ENCODE measurements at regions not wholly inside any gene's neighbourhood (a gene's known extent, or its start where the extent isn't known, plus 50 kb on each side); places are given as distances from the start of the nearest gene placed in this dataset.
"Not testable (repeated sequence)": the region's sequence is repeated elsewhere in the genome, so short reads cannot be mapped to it uniquely, and the experiment has no call there.

GRCh38 chr10:86579883-86580520 lies 58.4 kb upstream of the WAPL start:
- POLR2A ChIA-PET, result no interaction called here

GRCh38 chr10:86580521-86580891 lies 58.9 kb upstream of the WAPL start:
- DNase-seq (ENCODE audit: extremely low spot score), result no peak
- TF ChIP-seq SP1 (IDR thresholded peaks at IDR 0.05) (no peak), HDGF (IDR thresholded peaks at IDR 0.05; ENCODE audit: borderline replicate concordance) (no peak), TARDBP (IDR thresholded peaks at IDR 0.05) (no peak), ZNF384 (IDR thresholded peaks at IDR 0.05) (no peak), LEF1 (IDR thresholded peaks at IDR 0.05; ENCODE audit: borderline replicate concordance) (no peak), FOXA1 (IDR thresholded peaks at IDR 0.05) (no peak), NFRKB (IDR thresholded peaks at IDR 0.05) (no peak), CTBP1 (IDR thresholded peaks at IDR 0.05; ENCODE audit: borderline replicate concordance) (no peak)
- TF ChIP-seq, protein P1, sequence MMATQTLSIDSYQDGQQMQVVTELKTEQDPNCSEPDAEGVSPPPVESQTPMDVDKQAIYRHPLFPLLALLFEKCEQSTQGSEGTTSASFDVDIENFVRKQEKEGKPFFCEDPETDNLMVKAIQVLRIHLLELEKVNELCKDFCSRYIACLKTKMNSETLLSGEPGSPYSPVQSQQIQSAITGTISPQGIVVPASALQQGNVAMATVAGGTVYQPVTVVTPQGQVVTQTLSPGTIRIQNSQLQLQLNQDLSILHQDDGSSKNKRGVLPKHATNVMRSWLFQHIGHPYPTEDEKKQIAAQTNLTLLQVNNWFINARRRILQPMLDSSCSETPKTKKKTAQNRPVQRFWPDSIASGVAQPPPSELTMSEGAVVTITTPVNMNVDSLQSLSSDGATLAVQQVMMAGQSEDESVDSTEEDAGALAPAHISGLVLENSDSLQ (IDR thresholded peaks at IDR 0.05), result no peak
- CTCF ChIA-PET, result interaction anchor here (0.7 kb wide), 1 partner anchor 235 kb away, joined by 8 read pairs; no protein-coding TSS in a partner anchor
- POLR2A ChIA-PET, result no interaction called here

More at GRCh38 chr10:86579883-86580520, 58.4 kb upstream of the WAPL start:
- CTCF ChIA-PET, result interaction anchor here (0.7 kb wide), 1 partner anchor 235 kb away, joined by 8 read pairs; no protein-coding TSS in a partner anchor
- no peak for TF ChIP-seq TARDBP (IDR thresholded peaks at IDR 0.05)
- TF ChIP-seq HDGF (IDR thresholded peaks at IDR 0.05; ENCODE audit: borderline replicate concordance), result no peak
- TF ChIP-seq NFRKB (IDR thresholded peaks at IDR 0.05), result no peak
- TF ChIP-seq FOXM1 (IDR thresholded peaks at IDR 0.05; ENCODE audit: borderline replicate concordance), result no peak
- TF ChIP-seq ELF4 (IDR thresholded peaks at IDR 0.05), result no peak
- TF ChIP-seq, protein P1 (IDR thresholded peaks at IDR 0.05), result no peak
- no peak for TF ChIP-seq ZNF384 (IDR thresholded peaks at IDR 0.05)
- DNase-seq (ENCODE audit: extremely low spot score), result no peak

DNA sequence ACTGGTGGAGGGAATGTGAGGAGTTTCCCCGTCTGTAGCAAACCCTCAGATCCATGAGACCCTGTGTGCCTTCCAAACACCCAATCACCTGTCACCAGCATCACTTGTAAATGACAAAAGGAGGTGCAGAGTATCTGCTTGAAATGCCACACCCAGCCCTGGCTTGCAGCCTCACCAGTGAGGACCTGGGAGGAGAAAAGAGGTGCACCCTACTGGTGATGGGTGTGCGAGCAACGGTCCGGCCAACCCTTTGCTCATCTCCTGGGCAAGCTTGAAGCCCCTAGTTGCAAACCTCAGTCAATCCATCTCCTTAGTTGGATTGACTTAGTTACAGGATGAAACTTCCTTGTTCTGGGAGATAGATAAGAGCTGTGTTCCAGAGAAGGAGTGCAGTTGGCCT lies 62.4 kb upstream of the WAPL start:
- POLR2A ChIA-PET, result no interaction called here

GRCh38 chr10:86585037-86585929 lies 63.7 kb upstream of the WAPL start:
- POLR2A ChIA-PET, result interaction anchor here (1.5 kb wide), 1 partner anchor 185 kb away, joined by 5 read pairs; no protein-coding TSS in a partner anchor
- CTCF ChIA-PET, result interaction anchor here (0.5 to 1.7 kb wide), 7 partner anchors 9 to 382 kb away, joined by 3 to 13 read pairs (median 3); no protein-coding TSS in a partner anchor
- DNase-seq (ENCODE audit: extremely low spot score), result peak; percentile 83
- TF ChIP-seq LEF1 (IDR thresholded peaks at IDR 0.05; ENCODE audit: borderline replicate concordance) (no peak), ARNT (IDR thresholded peaks at IDR 0.05) (0 out of 2 replicates have a peak, but pooled peaks have one; percentile 25), HDGF (IDR thresholded peaks at IDR 0.05; ENCODE audit: borderline replicate concordance) (no peak), FOXM1 (IDR thresholded peaks at IDR 0.05; ENCODE audit: borderline replicate concordance) (peak; percentile 91), SUZ12 (IDR thresholded peaks at IDR 0.05) (no peak), BHLHE40 (IDR thresholded peaks at IDR 0.05; ENCODE audit: borderline replicate concordance) (no peak)

More for the DNA sequence above, 62.4 kb upstream of the WAPL start:
- DNase-seq (ENCODE audit: extremely low spot score), result no peak
- CTCF ChIA-PET, result interaction anchor here (0.6 to 0.7 kb wide), 2 partner anchors 136 to 1470 kb away, joined by 4 read pairs; no protein-coding TSS in a partner anchor
- TF ChIP-seq FOXK2 (IDR thresholded peaks at IDR 0.05), result no peak
- TF ChIP-seq ELF4 (IDR thresholded peaks at IDR 0.05), result no peak

GRCh38 chr10:86586516-86586915 lies 64.9 kb upstream of the WAPL start:
- ChIA-PET CTCF (interaction anchor here (0.9 kb wide), 1 partner anchor 186 kb away, joined by 5 read pairs; no protein-coding TSS in a partner anchor), POLR2A (no interaction called here)
- DNase-seq (ENCODE audit: extremely low spot score), result no peak
- TF ChIP-seq FOXM1 (IDR thresholded peaks at IDR 0.05; ENCODE audit: borderline replicate concordance), result no peak
- TF ChIP-seq NFRKB (IDR thresholded peaks at IDR 0.05), result no peak
- TF ChIP-seq ELF4 (IDR thresholded peaks at IDR 0.05), result no peak
- no peak for TF ChIP-seq FOXK2 (IDR thresholded peaks at IDR 0.05)
- no peak for TF ChIP-seq TARDBP (IDR thresholded peaks at IDR 0.05)
- no peak for TF ChIP-seq ARNT (IDR thresholded peaks at IDR 0.05)
- TF ChIP-seq FOXA1 (IDR thresholded peaks at IDR 0.05), result no peak
- TF ChIP-seq BHLHE40 (IDR thresholded peaks at IDR 0.05; ENCODE audit: borderline replicate concordance), result no peak
- TF ChIP-seq L3MBTL2 (conservative IDR thresholded peaks at IDR 0.05), result no peak
- no peak for TF ChIP-seq ZNF384 (IDR thresholded peaks at IDR 0.05)
- TF ChIP-seq CTBP1 (IDR thresholded peaks at IDR 0.05; ENCODE audit: borderline replicate concordance), result no peak
- TF ChIP-seq, protein P1 (IDR thresholded peaks at IDR 0.05), result no peak
- no peak for TF ChIP-seq SP1 (IDR thresholded peaks at IDR 0.05)
- no peak for TF ChIP-seq LEF1 (IDR thresholded peaks at IDR 0.05; ENCODE audit: borderline replicate concordance)
- TF ChIP-seq HDGF (IDR thresholded peaks at IDR 0.05; ENCODE audit: borderline replicate concordance), result no peak
- no peak for TF ChIP-seq SUZ12 (IDR thresholded peaks at IDR 0.05)

GRCh38 chr10:86588781-86589180 lies 65.6 kb upstream of the OPN4 start:
- DNase-seq (ENCODE audit: extremely low spot score); POLR2A ChIA-PET; CTCF ChIA-PET: not testable (repeated sequence)

All from HEK293T (cell line).